ENCODE measurements at regions not wholly inside any gene's neighbourhood (a gene's known extent, or its start where the extent isn't known, plus 50 kb on each side); places are given as distances from the start of the nearest gene placed in this dataset.
"Not testable (repeated sequence)": the region's sequence is repeated elsewhere in the genome, so short reads cannot be mapped to it uniquely, and the experiment has no call there.

DNA sequence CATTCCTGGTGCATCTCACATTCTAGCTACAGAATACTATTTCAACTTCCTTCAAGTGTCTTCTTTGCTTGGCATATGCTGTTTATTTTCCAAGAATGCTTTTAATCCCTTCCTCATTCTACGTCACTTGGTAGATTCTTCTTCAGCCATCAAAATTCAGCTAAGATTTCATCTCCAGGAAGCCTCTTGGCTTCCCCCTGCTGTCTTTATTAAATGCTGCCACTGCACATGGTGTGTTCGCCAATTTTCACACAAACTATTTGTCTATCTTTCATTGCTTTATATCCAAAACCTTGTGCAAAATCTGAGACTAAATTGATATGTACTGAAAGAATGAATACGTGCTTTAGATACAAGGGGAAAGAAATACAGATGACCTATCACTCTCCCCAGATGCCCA, 253.0 kb downstream of the RFPL4B start:
- Histone ChIP-seq H3K9me3 (ENCODE audit: control insufficient read depth, low read length) (peaks cover under 1% of the 10 kb centered on the region), H3K4me3 (ENCODE audit: extremely low read depth, insufficient read depth, low read length, poor library complexity, severe bottlenecking) (no peak overlapping the region), H3K27ac (ENCODE audit: low read depth, low read length, severe bottlenecking) (no peak overlapping the region), H3K36me3 (ENCODE audit: control insufficient read depth, insufficient read depth, low read length) (no peaks in the 10 kb centered on the region), H3K4me1 (ENCODE audit: control insufficient read depth, insufficient read depth, low read length, poor library complexity, severe bottlenecking) (no peaks in the 10 kb centered on the region)
- WGBS, 2 experiments (ENCODE audit: insufficient coverage in 2 of 2), result 100% methylated on average over 1 of the region's 3 CpGs

DNA sequence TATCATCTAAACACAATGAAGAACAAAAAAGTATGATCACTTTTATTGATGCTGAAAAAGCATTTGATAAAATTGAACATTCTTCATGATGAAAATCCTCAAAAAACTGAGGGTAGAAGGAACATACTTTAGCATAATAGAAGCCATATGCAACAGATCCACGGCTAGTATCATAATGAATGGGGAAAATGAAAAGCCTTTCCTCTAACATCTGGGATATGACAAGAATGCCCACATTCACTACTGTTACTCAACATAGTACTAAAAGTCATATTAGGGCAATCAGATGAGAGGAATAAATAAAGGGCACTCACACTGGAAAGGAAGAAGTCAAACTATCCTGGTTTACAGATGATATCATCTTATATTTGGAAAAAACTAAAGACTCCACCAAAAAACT, 256.6 kb downstream of the RFPL4B start:
- Histone ChIP-seq H3K36me3 (ENCODE audit: control insufficient read depth, insufficient read depth, low read length) (no peaks in the 10 kb centered on the region), H3K4me1 (ENCODE audit: control insufficient read depth, insufficient read depth, low read length, poor library complexity, severe bottlenecking) (no peaks in the 10 kb centered on the region), H3K27ac (ENCODE audit: low read depth, low read length, severe bottlenecking) (no peak overlapping the region), H3K9me3 (ENCODE audit: control insufficient read depth, low read length) (peaks cover 5% of the 10 kb centered on the region), H3K4me3 (ENCODE audit: extremely low read depth, insufficient read depth, low read length, poor library complexity, severe bottlenecking) (no peak overlapping the region)
- WGBS, 2 experiments (ENCODE audit: insufficient coverage in 2 of 2), result 86% methylated on average over 1 of the region's 1 CpG; no CpG with 5 or more reads in 1 of the 2 experiments

GRCh38 chr6:112606656-112607435, 259.7 kb downstream of the RFPL4B start:
- Histone ChIP-seq H3K4me3 (ENCODE audit: extremely low read depth, insufficient read depth, low read length, poor library complexity, severe bottlenecking) (no peak overlapping the region), H3K27ac (ENCODE audit: low read depth, low read length, severe bottlenecking) (no peak overlapping the region), H3K36me3 (ENCODE audit: control insufficient read depth, insufficient read depth, low read length) (no peaks in the 10 kb centered on the region), H3K4me1 (ENCODE audit: control insufficient read depth, insufficient read depth, low read length, poor library complexity, severe bottlenecking) (no peaks in the 10 kb centered on the region), H3K9me3 (ENCODE audit: control insufficient read depth, low read length) (peaks cover 13% of the 10 kb centered on the region)
- WGBS, 2 experiments (ENCODE audit: insufficient coverage in 2 of 2), result 91 to 100% methylated on average over 1 of the region's 3 CpGs

- H3K4me3 ChIP-seq (ENCODE audit: extremely low read depth, insufficient read depth, low read length, poor library complexity, severe bottlenecking), result not testable (repeated sequence)
- 100% methylated on average over 1 of the region's 1 CpG; no CpG with 5 or more reads in 1 of the 2 experiments for WGBS, 2 experiments (ENCODE audit: insufficient coverage in 2 of 2)
- peaks cover 13% of the 10 kb centered on the region for H3K9me3 ChIP-seq (ENCODE audit: control insufficient read depth, low read length)
These were observed 261.8 kb downstream of the RFPL4B start for GRCh38 chr6:112608925-112609324.

DNA sequence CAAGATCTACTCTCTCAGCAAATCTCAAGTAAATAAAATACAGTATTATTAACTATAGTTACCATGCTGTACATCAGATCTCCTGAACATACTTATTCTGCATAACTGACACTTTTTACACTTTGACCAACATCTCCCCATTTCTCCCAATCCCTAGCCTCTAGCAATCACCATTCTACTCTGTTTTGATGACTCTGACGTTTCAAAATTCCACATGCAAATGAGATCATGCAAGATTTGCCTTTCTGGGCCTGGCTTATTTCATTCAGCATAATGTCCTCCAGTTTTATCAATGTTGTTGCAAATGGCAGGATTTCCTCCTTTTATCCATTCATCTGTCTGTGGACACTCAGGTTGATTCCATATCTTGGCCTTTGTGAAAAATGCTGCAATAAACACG, 266.3 kb downstream of the RFPL4B start:
- H3K4me3 ChIP-seq (ENCODE audit: extremely low read depth, insufficient read depth, low read length, poor library complexity, severe bottlenecking), result no peak overlapping the region
- H3K4me1 ChIP-seq (ENCODE audit: control insufficient read depth, insufficient read depth, low read length, poor library complexity, severe bottlenecking), result no peaks in the 10 kb centered on the region
- WGBS, 2 experiments (ENCODE audit: insufficient coverage in 2 of 2), result 69 to 90% methylated on average over 1 of the region's 2 CpGs
- no peaks in the 10 kb centered on the region for H3K36me3 ChIP-seq (ENCODE audit: control insufficient read depth, insufficient read depth, low read length)
- no peak overlapping the region for H3K27ac ChIP-seq (ENCODE audit: low read depth, low read length, severe bottlenecking)
- H3K9me3 ChIP-seq (ENCODE audit: control insufficient read depth, low read length), result peaks cover 10% of the 10 kb centered on the region

More at GRCh38 chr6:112608925-112609324, 261.8 kb downstream of the RFPL4B start:
- not testable (repeated sequence) for H3K36me3 ChIP-seq (ENCODE audit: control insufficient read depth, insufficient read depth, low read length); H3K4me1 ChIP-seq (ENCODE audit: control insufficient read depth, insufficient read depth, low read length, poor library complexity, severe bottlenecking); H3K27ac ChIP-seq (ENCODE audit: low read depth, low read length, severe bottlenecking)

DNA sequence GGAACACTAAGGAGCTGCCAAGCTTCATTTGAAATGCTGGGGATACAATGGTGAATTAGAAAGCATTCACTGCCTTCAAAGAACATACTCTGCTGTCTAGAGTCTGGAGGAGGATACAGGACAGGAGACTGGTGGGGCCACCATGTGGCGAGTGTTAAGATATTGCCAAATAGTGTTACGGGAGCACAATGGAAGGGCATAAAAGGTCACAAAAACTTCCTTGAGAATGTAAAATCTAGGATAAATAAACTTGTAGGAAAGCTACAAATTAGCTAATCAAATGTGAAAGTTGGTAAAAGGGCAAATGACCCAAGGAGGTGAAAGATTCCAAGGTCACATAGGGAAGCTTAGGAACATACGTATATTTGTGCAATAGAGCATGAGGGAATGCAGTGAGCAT, 271.7 kb downstream of the RFPL4B start:
- Histone ChIP-seq H3K9me3 (ENCODE audit: control insufficient read depth, low read length) (no peaks in the 10 kb centered on the region), H3K4me3 (ENCODE audit: extremely low read depth, insufficient read depth, low read length, poor library complexity, severe bottlenecking) (no peak overlapping the region), H3K36me3 (ENCODE audit: control insufficient read depth, insufficient read depth, low read length) (no peaks in the 10 kb centered on the region), H3K27ac (ENCODE audit: low read depth, low read length, severe bottlenecking) (no peak overlapping the region), H3K4me1 (ENCODE audit: control insufficient read depth, insufficient read depth, low read length, poor library complexity, severe bottlenecking) (no peaks in the 10 kb centered on the region)
- 67 to 100% methylated on average over 1 to 2 of the region's 3 CpGs for WGBS, 2 experiments (ENCODE audit: insufficient coverage in 2 of 2)

DNA sequence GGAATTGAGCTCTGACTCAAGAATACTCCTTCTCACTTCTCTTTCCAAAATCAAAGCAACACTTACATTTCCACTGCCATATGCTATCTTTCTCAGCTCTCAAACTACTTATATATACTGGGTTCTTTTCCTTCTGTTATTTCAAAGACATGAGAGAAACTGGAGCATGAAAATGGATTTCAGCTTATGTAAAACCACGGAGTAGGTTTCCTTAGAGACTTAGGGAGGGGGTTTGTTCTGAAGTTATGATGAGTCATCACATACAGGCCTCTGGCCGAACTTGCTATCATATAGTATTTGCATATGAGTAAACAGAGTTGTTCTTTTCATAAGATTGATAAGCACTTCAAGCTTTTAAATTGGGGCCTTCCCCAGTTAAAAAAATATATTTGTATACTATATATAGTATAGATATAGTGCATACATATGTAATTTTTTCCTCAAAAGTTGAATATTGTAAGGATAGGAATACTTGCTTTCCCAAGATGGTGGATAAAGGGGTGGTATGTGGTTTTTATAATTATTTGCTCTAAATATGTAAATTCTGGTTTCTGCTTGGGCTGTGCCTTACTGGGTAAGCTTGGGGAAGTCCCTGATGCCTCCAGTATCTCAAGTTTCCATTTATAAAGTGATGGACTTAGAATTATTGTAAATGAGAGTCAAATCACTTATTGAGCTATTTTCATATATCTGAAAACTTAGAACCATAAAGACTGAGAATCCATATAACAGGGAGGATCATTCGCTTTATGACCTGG, 273.9 kb downstream of the RFPL4B start:
- Histone ChIP-seq H3K27ac (ENCODE audit: low read depth, low read length, severe bottlenecking) (no peak overlapping the region), H3K36me3 (ENCODE audit: control insufficient read depth, insufficient read depth, low read length) (no peaks in the 10 kb centered on the region), H3K4me3 (ENCODE audit: extremely low read depth, insufficient read depth, low read length, poor library complexity, severe bottlenecking) (no peak overlapping the region), H3K9me3 (ENCODE audit: control insufficient read depth, low read length) (no peaks in the 10 kb centered on the region), H3K4me1 (ENCODE audit: control insufficient read depth, insufficient read depth, low read length, poor library complexity, severe bottlenecking) (no peaks in the 10 kb centered on the region)
- no CpG with 5 or more reads among the region's 3 CpGs for WGBS, 2 experiments (ENCODE audit: insufficient coverage in 2 of 2)

GRCh38 chr6:112622036-112622435, 274.9 kb downstream of the RFPL4B start:
- Histone ChIP-seq H3K27ac (ENCODE audit: low read depth, low read length, severe bottlenecking) (no peak overlapping the region), H3K4me1 (ENCODE audit: control insufficient read depth, insufficient read depth, low read length, poor library complexity, severe bottlenecking) (no peaks in the 10 kb centered on the region), H3K4me3 (ENCODE audit: extremely low read depth, insufficient read depth, low read length, poor library complexity, severe bottlenecking) (no peak overlapping the region), H3K9me3 (ENCODE audit: control insufficient read depth, low read length) (no peaks in the 10 kb centered on the region), H3K36me3 (ENCODE audit: control insufficient read depth, insufficient read depth, low read length) (no peaks in the 10 kb centered on the region)

DNA sequence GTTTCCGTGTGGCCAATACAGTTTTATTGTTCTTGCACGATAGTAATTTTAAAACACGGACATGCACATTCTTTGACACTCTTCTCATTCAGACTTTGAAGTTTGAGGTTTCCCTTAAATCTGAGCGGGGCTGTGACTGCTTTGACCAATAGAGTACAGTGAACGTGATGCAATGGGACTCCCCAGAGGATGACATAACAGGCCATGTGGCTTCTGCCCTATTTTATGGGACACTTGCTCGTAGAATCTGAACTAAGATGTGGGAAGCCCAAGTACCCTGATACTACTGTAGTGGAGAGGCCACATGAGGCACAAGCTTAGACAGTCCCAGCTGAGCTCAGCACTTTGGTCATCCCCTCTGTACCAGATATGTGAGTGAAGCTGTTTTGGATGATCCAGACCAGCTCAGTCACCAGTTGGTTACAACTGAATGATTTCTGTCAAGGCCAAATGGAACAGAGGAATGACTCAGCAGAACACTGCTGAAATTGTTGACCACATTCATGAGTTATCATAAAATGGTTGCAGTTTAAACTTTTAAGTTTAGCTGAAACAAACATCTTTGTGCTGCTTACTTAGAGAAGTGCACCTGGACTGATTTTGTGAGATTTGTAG, 279.4 kb downstream of the RFPL4B start:
- Histone ChIP-seq H3K36me3 (ENCODE audit: control insufficient read depth, insufficient read depth, low read length) (no peaks in the 10 kb centered on the region), H3K4me3 (ENCODE audit: extremely low read depth, insufficient read depth, low read length, poor library complexity, severe bottlenecking) (no peak overlapping the region), H3K9me3 (ENCODE audit: control insufficient read depth, low read length) (no peaks in the 10 kb centered on the region), H3K27ac (ENCODE audit: low read depth, low read length, severe bottlenecking) (no peak overlapping the region), H3K4me1 (ENCODE audit: control insufficient read depth, insufficient read depth, low read length, poor library complexity, severe bottlenecking) (no peaks in the 10 kb centered on the region)
- WGBS, 2 experiments (ENCODE audit: insufficient coverage in 2 of 2), result 93 to 100% methylated on average over 6 of the region's 6 CpGs

- Histone ChIP-seq H3K4me3 (ENCODE audit: extremely low read depth, insufficient read depth, low read length, poor library complexity, severe bottlenecking) (no peak overlapping the region), H3K27ac (ENCODE audit: low read depth, low read length, severe bottlenecking) (no peak overlapping the region), H3K36me3 (ENCODE audit: control insufficient read depth, insufficient read depth, low read length) (no peaks in the 10 kb centered on the region), H3K9me3 (ENCODE audit: control insufficient read depth, low read length) (no peaks in the 10 kb centered on the region), H3K4me1 (ENCODE audit: control insufficient read depth, insufficient read depth, low read length, poor library complexity, severe bottlenecking) (no peaks in the 10 kb centered on the region)
- WGBS, 2 experiments (ENCODE audit: insufficient coverage in 2 of 2), result no CpG with 5 or more reads among the region's 1 CpG
These were observed 287.2 kb downstream of the RFPL4B start for GRCh38 chr6:112634376-112634775.
